H1 (cell line): ENCODE measurements at regions not wholly inside any gene's neighbourhood (a gene's known extent, or its start where the extent isn't known, plus 50 kb on each side); places are given as distances from the start of the nearest gene placed in this dataset.
A peak's percentile ranks its signal among the peaks of the same experiment; 100 is the strongest.

Experiments used
- CTCF ChIA-PET: fragments of 300-600 bp; sonication (Branson Sonifier 250); formaldehyde crosslinking; loops from one replicate; lab custom pipeline; 2021; ENCODE audit not compliant: partially characterized antibody; lab: Charles Lee
- POLR2A ChIA-PET: fragments of 300-600 bp; sonication (Branson Sonifier 250); formaldehyde crosslinking; loops from one replicate; lab custom pipeline; 2021; ENCODE audit warnings: inconsistent platforms; ENCODE audit not compliant: partially characterized antibody; lab: Charles Lee
- DNase-seq, 2 experiments: peaks; one replicate each; pipeline versions ENCODE4 v3.0.0 to v3.0.0-alpha.2; 2010 to 2022; ENCODE audit warnings: low spot score in 2 of 2, low read depth in 1 of 2, mixed read lengths in 1 of 2
- FAIRE-seq: peaks from 2 replicates; lab custom pipeline; 2011; peaks lifted over from hg19 to GRCh38; lab: Jason Lieb, UNC
- H2AFZ ChIP-seq: 2 replicates; pipeline ENCODE4 v1.8.1; 2012; ENCODE audit warnings: low read length, inconsistent platforms
- H2AK5ac ChIP-seq: 2 replicates; pipeline ENCODE4 v1.6.1; 2013; ENCODE audit warnings: low read depth, low read length
- H2BK120ac ChIP-seq: replicated peaks from 2 replicates; pipeline ENCODE3; 2013; ENCODE audit warnings: low read depth, low read length, inconsistent platforms
- H2BK12ac ChIP-seq: 2 replicates; pipeline ENCODE4 v1.6.1; 2013; ENCODE audit warnings: low read depth, low read length
- H2BK15ac ChIP-seq: 2 replicates; pipeline ENCODE4 v1.6.1; 2013; ENCODE audit warnings: low read length
- H2BK20ac ChIP-seq: 2 replicates; pipeline ENCODE4 v1.6.1; 2013; ENCODE audit warnings: low read length
- H2BK5ac ChIP-seq: 2 replicates; pipeline ENCODE4 v1.6.1; 2013; ENCODE audit warnings: low read depth, low read length
- H3K14ac ChIP-seq: 2 replicates; pipeline ENCODE4 v1.6.1; 2013; ENCODE audit warnings: inconsistent platforms; ENCODE audit not compliant: insufficient read length
- H3K18ac ChIP-seq: 2 replicates; pipeline ENCODE4 v1.6.1; 2013; ENCODE audit warnings: low read length; ENCODE audit errors: extremely low read depth
- H3K23ac ChIP-seq: 2 replicates; pipeline ENCODE4 v1.6.1; 2013; ENCODE audit warnings: inconsistent platforms; ENCODE audit not compliant: insufficient read length
- H3K23me2 ChIP-seq: 2 replicates; pipeline ENCODE4 v1.6.1; 2013; ENCODE audit warnings: low read depth, low read length
- H3K27ac ChIP-seq: 2 replicates; pipeline ENCODE4 v1.6.1; 2011; ENCODE audit warnings: low read depth, low read length, inconsistent platforms
- H3K27me3 ChIP-seq, 4 experiments: replicated peaks in 1 of 4; 1 replicate in 1 of 4; 2 replicates in 3 of 4; pipeline versions ENCODE4 v1.6.1 to v1.8.1; 2011 to 2013; ENCODE audit warnings: low read length in 3 of 4, mild to moderate bottlenecking in 3 of 4, inconsistent platforms in 2 of 4, mixed read lengths in 2 of 4, moderate library complexity in 1 of 4; ENCODE audit not compliant: control insufficient read depth in 3 of 4, insufficient read depth in 3 of 4; ENCODE audit errors: extremely low read depth in 1 of 4
- H3K36me3 ChIP-seq, 4 experiments: 2 replicates each; pipeline versions ENCODE4 v1.6.1 to v1.8.1; 2011 to 2013; ENCODE audit warnings: mild to moderate bottlenecking in 4 of 4, low read length in 3 of 4, moderate library complexity in 2 of 4, control low read depth in 1 of 4, inconsistent platforms in 1 of 4; ENCODE audit not compliant: insufficient read depth in 4 of 4, control insufficient read depth in 2 of 4
- H3K4ac ChIP-seq: replicated peaks from 2 replicates; pipeline ENCODE3; 2013; ENCODE audit warnings: low read length, low read depth, mixed read lengths, inconsistent platforms; ENCODE audit not compliant: insufficient read length
- H3K4me1 ChIP-seq, 4 experiments: replicated peaks in 1 of 4; 1 replicate in 1 of 4; 2 replicates in 3 of 4; pipeline versions ENCODE4 v1.6.1 to v1.8.1; 2011 to 2013; ENCODE audit warnings: low read length in 3 of 4, inconsistent platforms in 2 of 4, mixed read lengths in 1 of 4; ENCODE audit not compliant: insufficient read depth in 4 of 4, control insufficient read depth in 3 of 4
- H3K4me2 ChIP-seq, 2 experiments: 2 replicates each; pipeline versions ENCODE4 v1.6.1 to v1.8.1; 2011 to 2013; ENCODE audit warnings: low read depth in 2 of 2, low read length in 2 of 2, control low read depth in 1 of 2, inconsistent platforms in 1 of 2, mild to moderate bottlenecking in 1 of 2; ENCODE audit not compliant: insufficient read depth in 1 of 2
- H3K4me3 ChIP-seq, 4 experiments: fragments of 200-600, 300-600 bp in 1 of 4; sonication (generic), shearing (Covaris generic), sonication (Bioruptor Twin) in 1 of 4; 2 replicates each; pipeline versions ENCODE4 v1.5.1 to v1.8.1; 2011 to 2016; ENCODE audit warnings: low read length in 4 of 4, low read depth in 3 of 4, control low read depth in 2 of 4, inconsistent platforms in 2 of 4, mild to moderate bottlenecking in 2 of 4, mixed read lengths in 1 of 4, moderate library complexity in 1 of 4; ENCODE audit not compliant: insufficient read depth in 2 of 4; ENCODE audit errors: extremely low read depth in 1 of 4
- H3K56ac ChIP-seq: replicated peaks from 2 replicates; pipeline ENCODE3; 2013; ENCODE audit warnings: low read depth, mild to moderate bottlenecking, mixed read lengths, low read length, inconsistent platforms; ENCODE audit not compliant: insufficient read length
- H3K79me1 ChIP-seq: 2 replicates; pipeline ENCODE4 v1.6.1; 2013; ENCODE audit warnings: low read depth, low read length, control low read depth
- H3K79me2 ChIP-seq, 2 experiments: 2 replicates each; pipeline versions ENCODE4 v1.6.1 to v1.8.1; 2012 to 2013; ENCODE audit warnings: low read length in 2 of 2, mild to moderate bottlenecking in 2 of 2, inconsistent platforms in 1 of 2; ENCODE audit not compliant: insufficient read depth in 2 of 2, control insufficient read depth in 1 of 2
- H3K9ac ChIP-seq, 4 experiments: replicated peaks in 1 of 4; 1 replicate in 1 of 4; 2 replicates in 3 of 4; pipeline versions ENCODE4 v1.6.1 to v1.8.1; 2011 to 2013; ENCODE audit warnings: low read depth in 3 of 4, low read length in 3 of 4, control low read depth in 2 of 4, mild to moderate bottlenecking in 2 of 4, moderate library complexity in 2 of 4, inconsistent platforms in 1 of 4; ENCODE audit errors: extremely low read depth in 1 of 4
- H3K9me3 ChIP-seq, 2 experiments: 2 replicates each; pipeline versions ENCODE4 v1.6.1 to v1.8.1; 2012 to 2013; ENCODE audit warnings: mild to moderate bottlenecking in 2 of 2, moderate library complexity in 2 of 2, control low read depth in 1 of 2, inconsistent platforms in 1 of 2, low read depth in 1 of 2, low read length in 1 of 2, mixed read lengths in 1 of 2; ENCODE audit not compliant: insufficient read depth in 2 of 2
- H4K20me1 ChIP-seq, 2 experiments: replicated peaks in 1 of 2; 2 replicates each; pipeline versions ENCODE3 to v1.8.1; 2011 to 2013; ENCODE audit warnings: inconsistent platforms in 2 of 2, low read length in 2 of 2, mild to moderate bottlenecking in 1 of 2; ENCODE audit not compliant: insufficient read depth in 2 of 2, control insufficient read depth in 1 of 2
- H4K5ac ChIP-seq: 2 replicates; pipeline ENCODE4 v1.6.1; 2013; ENCODE audit warnings: low read length, low read depth, mixed read lengths, inconsistent platforms; ENCODE audit not compliant: insufficient read length
- H4K8ac ChIP-seq: 2 replicates; pipeline ENCODE4 v1.8.0; 2013; ENCODE audit warnings: mild to moderate bottlenecking, moderate library complexity, low read length, inconsistent platforms; ENCODE audit not compliant: insufficient read depth; ENCODE audit errors: extremely low read depth
- H4K91ac ChIP-seq: replicated peaks from 2 replicates; pipeline ENCODE3; 2013; ENCODE audit warnings: low read length, mixed read lengths, inconsistent platforms; ENCODE audit not compliant: insufficient read length
- ASH2L ChIP-seq: fragments of 200-600, 300-600 bp; sonication (generic); IDR thresholded peaks from one replicate; pipeline ENCODE4 v1.7.1; 2017; ENCODE audit warnings: low read length
- BACH1 ChIP-seq: IDR thresholded peaks from 2 replicates; pipeline ENCODE4 v1.6.1; 2012; ENCODE audit warnings: low read length, improper control_type of control experiment
- KDM1A ChIP-seq: fragments of 200-600, 300-600 bp; sonication (generic); IDR thresholded peaks from 2 replicates; pipeline ENCODE4 v1.7.1; 2016; ENCODE audit warnings: mild to moderate bottlenecking, low read length, borderline replicate concordance
- NRF1 ChIP-seq: IDR thresholded peaks from 2 replicates; pipeline ENCODE4 v1.6.1; 2011; ENCODE audit warnings: mild to moderate bottlenecking, low read depth, low read length, improper control_type of control experiment
- RBBP5 ChIP-seq: IDR thresholded peaks from 2 replicates; pipeline ENCODE4 v1.7.1; 2012; ENCODE audit warnings: low read depth, mild to moderate bottlenecking, inconsistent platforms, low read length, moderate library complexity, borderline replicate concordance
- TAF1 ChIP-seq: IDR thresholded peaks from 2 replicates; pipeline ENCODE4 v1.6.1; 2011; ENCODE audit warnings: mild to moderate bottlenecking, low read depth, low read length
- WGBS, 2 experiments: shearing (Covaris generic) in 1 of 2; methylation state at CpG; one replicate each; pipeline versions ENCODE4 v1.1.6 to v1.1.7; 2013 to 2015; ENCODE audit warnings: low lambda C conversion rate in 2 of 2, mixed read lengths in 2 of 2, inconsistent platforms in 1 of 2, low coverage in 1 of 2, missing lambda C conversion rate in 1 of 2; ENCODE audit not compliant: insufficient replicate concordance in 2 of 2, insufficient coverage in 1 of 2, insufficient read length in 1 of 2; ENCODE audit errors: extremely low coverage in 1 of 2, missing lambda C conversion rate in 1 of 2; 5-methylcytosine and 5-hydroxymethylcytosine counted together

- H2BK12ac ChIP-seq = peak overlapping the region; percentile 10; the same call in 1 of the 2 replicates
- TF ChIP-seq TAF1 = 0 out of 2 replicates have a peak, but pooled peaks have one; percentile 38
- TF ChIP-seq ASH2L = peak; percentile 65
- no peak for TF ChIP-seq NRF1
- TF ChIP-seq KDM1A = peak; percentile 27; the same call in 1 of the 2 replicates
- TF ChIP-seq BACH1 = no peak
- peak; percentile 84; the same call in 1 of the 2 replicates for TF ChIP-seq RBBP5
- H3K36me3 ChIP-seq = no peaks in the 10 kb centered on the region
- no peak overlapping the region for H3K18ac ChIP-seq
- FAIRE-seq (no peak), DNase-seq (no peak)
- H2AFZ ChIP-seq = peak overlapping the region; percentile 92; the same call in 1 of the 2 replicates
- H3K23ac ChIP-seq = no peak overlapping the region
- H3K23me2 ChIP-seq = no peaks in the 10 kb centered on the region; the same call in 1 of the 2 replicates
- peak overlapping the region; percentile 8 for H4K5ac ChIP-seq
- H3K27me3 ChIP-seq = no peaks in the 10 kb centered on the region
- H3K4ac ChIP-seq = peak overlapping the region; percentile 55
- no peak overlapping the region for H4K91ac ChIP-seq
- no peak overlapping the region for H2AK5ac ChIP-seq
- H3K79me1 ChIP-seq = no peaks in the 10 kb centered on the region
- H3K4me2 ChIP-seq = peak overlapping the region; percentile 1 to 45
- 0 out of 2 replicates have a peak overlapping the region, but pooled peaks have one; percentile 28 for H3K27ac ChIP-seq
- no peak overlapping the region for H2BK20ac ChIP-seq
- H3K4me1 ChIP-seq = peaks cover 0 to 9% (median 3%) of the 10 kb centered on the region in 4 experiments; a peak in 4 of 7 replicates
- H3K14ac ChIP-seq = no peak overlapping the region
- H3K9ac ChIP-seq = peak overlapping the region in 1 of 4 experiments; percentile 6; a peak in 1 of 7 replicates
- WGBS, 2 experiments = 81% methylated on average over 6 of the region's 6 CpGs; no CpG with 5 or more reads in 1 of the 2 experiments
- H2BK120ac ChIP-seq = no peak overlapping the region
- no peaks in the 10 kb centered on the region for H3K9me3 ChIP-seq
- peak overlapping the region in 1 of 4 experiments; percentile 9; a peak in 1 of 8 replicates for H3K4me3 ChIP-seq
- H4K20me1 ChIP-seq = no peaks in the 10 kb centered on the region
- peak overlapping the region; percentile 28; the same call in 1 of the 2 replicates for H2BK5ac ChIP-seq
- no peaks in the 10 kb centered on the region for H3K79me2 ChIP-seq
- POLR2A ChIA-PET = interaction anchor here (0.6 to 1.1 kb wide), 4 partner anchors 10 to 56 kb away, joined by 3 to 4 read pairs (median 3); no protein-coding TSS in a partner anchor
- H4K8ac ChIP-seq = no peak overlapping the region
- no peak overlapping the region for H2BK15ac ChIP-seq
- H3K56ac ChIP-seq = no peak overlapping the region
- CTCF ChIA-PET = interaction anchor here (1.2 to 2.6 kb wide), 2 partner anchors 18 to 59 kb away, joined by 4 to 8 read pairs; no protein-coding TSS in a partner anchor
Observed at GRCh38 chr1:31122101-31122735, 56.7 kb upstream of the PUM1 start.
